ENCODE measurements at regions not wholly inside any gene's neighbourhood (a gene's known extent, or its start where the extent isn't known, plus 50 kb on each side); places are given as distances from the start of the nearest gene placed in this dataset.

GRCh38 chr5:117473165-117473564 lies 898.5 kb upstream of the SEMA6A start:
- H3K9me3 Mint-ChIP-seq, result peaks cover 8% of the 10 kb centered on the region; the same call in 1 of the 2 replicates
- H3K27ac Mint-ChIP-seq, result no peak overlapping the region
- no peak for DNase-seq
- H3K4me1 Mint-ChIP-seq (ENCODE audit: low read depth), result no peaks in the 10 kb centered on the region; the same call in 1 of the 2 replicates
- H3K36me3 Mint-ChIP-seq (ENCODE audit: low read depth), result no peaks in the 10 kb centered on the region
- H3K4me3 Mint-ChIP-seq, result peak overlapping the region; percentile 0; the same call in 1 of the 2 replicates
- TF ChIP-seq CTCF (IDR thresholded peaks at IDR 0.05), result no peak
- H3K27me3 Mint-ChIP-seq (ENCODE audit: insufficient read depth), result no peaks in the 10 kb centered on the region; the same call in 1 of the 2 replicates

GRCh38 chr5:117463881-117464570 lies 889.4 kb upstream of the SEMA6A start:
- Mint-ChIP-seq H3K27me3 (ENCODE audit: insufficient read depth) (no peaks in the 10 kb centered on the region), H3K27ac (no peak overlapping the region), H3K36me3 (ENCODE audit: low read depth) (no peaks in the 10 kb centered on the region), H3K4me1 (ENCODE audit: low read depth) (no peaks in the 10 kb centered on the region), H3K9me3 (no peaks in the 10 kb centered on the region; the same call in none of the 2 replicates), H3K4me3 (no peak overlapping the region)
- DNase-seq, result no peak
- TF ChIP-seq CTCF (IDR thresholded peaks at IDR 0.05), result no peak

GRCh38 chr5:117461966-117462365 lies 887.3 kb upstream of the SEMA6A start:
- H3K4me3 Mint-ChIP-seq, result no peak overlapping the region
- H3K27me3 Mint-ChIP-seq (ENCODE audit: insufficient read depth), result no peaks in the 10 kb centered on the region
- H3K36me3 Mint-ChIP-seq (ENCODE audit: low read depth), result no peaks in the 10 kb centered on the region
- no peaks in the 10 kb centered on the region; the same call in 1 of the 2 replicates for H3K9me3 Mint-ChIP-seq
- no peak for TF ChIP-seq CTCF (IDR thresholded peaks at IDR 0.05)
- no peak overlapping the region for H3K27ac Mint-ChIP-seq
- no peak for DNase-seq
- peaks cover 4% of the 10 kb centered on the region; the same call in 1 of the 2 replicates for H3K4me1 Mint-ChIP-seq (ENCODE audit: low read depth)

- Mint-ChIP-seq H3K36me3 (ENCODE audit: low read depth) (no peaks in the 10 kb centered on the region), H3K27me3 (ENCODE audit: insufficient read depth) (no peaks in the 10 kb centered on the region), H3K4me3 (no peak overlapping the region), H3K27ac (no peak overlapping the region), H3K4me1 (ENCODE audit: low read depth) (peaks cover 8% of the 10 kb centered on the region; the same call in 1 of the 2 replicates), H3K9me3 (no peaks in the 10 kb centered on the region; the same call in 1 of the 2 replicates)
- DNase-seq, result no peak
- no peak for TF ChIP-seq CTCF (IDR thresholded peaks at IDR 0.05)
Observed at GRCh38 chr5:117461403-117461802, 886.8 kb upstream of the SEMA6A start.

- Mint-ChIP-seq H3K4me1 (ENCODE audit: low read depth) (peaks cover 8% of the 10 kb centered on the region; the same call in 1 of the 2 replicates), H3K9me3 (no peaks in the 10 kb centered on the region), H3K27ac (no peak overlapping the region), H3K36me3 (ENCODE audit: low read depth) (no peaks in the 10 kb centered on the region), H3K27me3 (ENCODE audit: insufficient read depth) (no peaks in the 10 kb centered on the region; the same call in 1 of the 2 replicates), H3K4me3 (no peak overlapping the region)
- no peak for TF ChIP-seq CTCF (IDR thresholded peaks at IDR 0.05)
- no peak for DNase-seq
Observed at GRCh38 chr5:117457656-117458055, 883.0 kb upstream of the SEMA6A start.

All from HFFc6 (cell line).